SK-N-SH treated with all-trans-retinoic acid at 6 μM for 48 hours (cell line): ENCODE measurements at regions not wholly inside any gene's neighbourhood (a gene's known extent, or its start where the extent isn't known, plus 50 kb on each side); places are given as distances from the start of the nearest gene placed in this dataset.

ENCODE experiments used
- ATAC-seq: fragments of 200-7000 bp; cut with Tn5 transposase; 3 replicates; pipeline ENCODE4 v1.9.1; 2020; ENCODE audit warnings: mild to moderate bottlenecking, moderate library complexity
- BACH2 ChIP-seq: fragments of 250-450 bp; sonication (Bioruptor Pico); IDR thresholded peaks from 2 replicates; pipeline ENCODE4 v1.9.0; 2021; ENCODE audit warnings: mild to moderate bottlenecking, borderline replicate concordance
- ESRRG ChIP-seq: fragments of 250-450 bp; sonication (Bioruptor Pico); IDR thresholded peaks from 2 replicates; pipeline ENCODE4 v1.6.1; 2021; ENCODE audit warnings: mild to moderate bottlenecking
- GLIS3 ChIP-seq: fragments of 250-450 bp; sonication (Bioruptor Pico); IDR thresholded peaks from 2 replicates; pipeline ENCODE4 v1.5.0; 2020; ENCODE audit warnings: mild to moderate bottlenecking, moderate library complexity
- ISL1 ChIP-seq: fragments of 250-450 bp; sonication (Bioruptor Pico); IDR thresholded peaks from 2 replicates; pipeline ENCODE4 v2.1.2; 2022; ENCODE audit warnings: mild to moderate bottlenecking, moderate library complexity
- POU6F1 ChIP-seq: fragments of 250-450 bp; sonication (Bioruptor Pico); IDR thresholded peaks from 2 replicates; pipeline ENCODE4 v1.8.0; 2021; ENCODE audit warnings: low read depth, mild to moderate bottlenecking, moderate library complexity, borderline replicate concordance
- PPARA ChIP-seq: fragments of 250-450 bp; sonication (Bioruptor Pico); IDR thresholded peaks from 2 replicates; pipeline ENCODE4 v1.5.0; 2020; ENCODE audit warnings: mild to moderate bottlenecking, borderline replicate concordance
- RARB ChIP-seq: fragments of 250-450 bp; sonication (Bioruptor Pico); IDR thresholded peaks from 2 replicates; pipeline ENCODE4 v1.8.0; 2021; ENCODE audit warnings: mild to moderate bottlenecking, moderate library complexity
- SNAI2 ChIP-seq: fragments of 250-450 bp; sonication (Bioruptor Pico); IDR thresholded peaks from 2 replicates; pipeline ENCODE4 v1.5.0; 2020; ENCODE audit warnings: mild to moderate bottlenecking, moderate library complexity
- TCF4 ChIP-seq: fragments of 250-450 bp; sonication (Bioruptor Pico); IDR thresholded peaks from 2 replicates; pipeline ENCODE4 v1.8.0; 2021; ENCODE audit warnings: mild to moderate bottlenecking, moderate library complexity, borderline replicate concordance
- TOX ChIP-seq: fragments of 250-450 bp; sonication (Bioruptor Pico); IDR thresholded peaks from 2 replicates; pipeline ENCODE4 v1.8.0; 2021; ENCODE audit warnings: mild to moderate bottlenecking, moderate library complexity, borderline replicate concordance
- TSHZ2 ChIP-seq: fragments of 250-450 bp; sonication (Bioruptor Pico); IDR thresholded peaks from 2 replicates; pipeline ENCODE4 v1.5.0; 2020; ENCODE audit warnings: mild to moderate bottlenecking, moderate library complexity
- ZC3H10 ChIP-seq: fragments of 250-450 bp; sonication (Bioruptor Pico); IDR thresholded peaks from 2 replicates; pipeline ENCODE4 v1.5.1; 2021; ENCODE audit warnings: mild to moderate bottlenecking, moderate library complexity
- ZFP3 ChIP-seq: fragments of 250-450 bp; sonication (Bioruptor Pico); IDR thresholded peaks from 2 replicates; pipeline ENCODE4 v1.5.0; 2020; ENCODE audit warnings: mild to moderate bottlenecking, moderate library complexity
- ZFP30 ChIP-seq: fragments of 450-650 bp; formaldehyde crosslinking; IDR thresholded peaks from 2 replicates; pipeline ENCODE4 v1.5.0; 2022; ENCODE audit warnings: mild to moderate bottlenecking, moderate library complexity
- ZNF8 ChIP-seq: fragments of 450-650 bp; formaldehyde crosslinking; IDR thresholded peaks from 2 replicates; pipeline ENCODE4 v1.5.0; 2020; ENCODE audit warnings: mild to moderate bottlenecking, moderate library complexity
- TF ChIP-seq, protein P1 (sequence below): fragments of 250-450 bp; sonication (Bioruptor Pico); IDR thresholded peaks from 2 replicates; pipeline ENCODE4 v1.8.0; 2020; ENCODE audit warnings: mild to moderate bottlenecking, moderate library complexity, borderline replicate concordance
- TF ChIP-seq, protein P2 (sequence below): fragments of 250-450 bp; sonication (Bioruptor Pico); IDR thresholded peaks from 2 replicates; pipeline ENCODE4 v1.5.1; 2020; ENCODE audit warnings: low read depth, mild to moderate bottlenecking, moderate library complexity

- TF ChIP-seq ZFP3 (no peak), GLIS3 (no peak), ZNF8 (CRISPR knock-in tag) (no peak), TSHZ2 (CRISPR knock-in tag) (no peak), ISL1 (CRISPR knock-in tag) (no peak), SNAI2 (CRISPR knock-in tag) (no peak), ZC3H10 (CRISPR knock-in tag) (no peak), BACH2 (CRISPR knock-in tag) (no peak), ZFP30 (CRISPR knock-in tag) (no peak), POU6F1 (CRISPR knock-in tag) (no peak)
- TF ChIP-seq, protein P1, sequence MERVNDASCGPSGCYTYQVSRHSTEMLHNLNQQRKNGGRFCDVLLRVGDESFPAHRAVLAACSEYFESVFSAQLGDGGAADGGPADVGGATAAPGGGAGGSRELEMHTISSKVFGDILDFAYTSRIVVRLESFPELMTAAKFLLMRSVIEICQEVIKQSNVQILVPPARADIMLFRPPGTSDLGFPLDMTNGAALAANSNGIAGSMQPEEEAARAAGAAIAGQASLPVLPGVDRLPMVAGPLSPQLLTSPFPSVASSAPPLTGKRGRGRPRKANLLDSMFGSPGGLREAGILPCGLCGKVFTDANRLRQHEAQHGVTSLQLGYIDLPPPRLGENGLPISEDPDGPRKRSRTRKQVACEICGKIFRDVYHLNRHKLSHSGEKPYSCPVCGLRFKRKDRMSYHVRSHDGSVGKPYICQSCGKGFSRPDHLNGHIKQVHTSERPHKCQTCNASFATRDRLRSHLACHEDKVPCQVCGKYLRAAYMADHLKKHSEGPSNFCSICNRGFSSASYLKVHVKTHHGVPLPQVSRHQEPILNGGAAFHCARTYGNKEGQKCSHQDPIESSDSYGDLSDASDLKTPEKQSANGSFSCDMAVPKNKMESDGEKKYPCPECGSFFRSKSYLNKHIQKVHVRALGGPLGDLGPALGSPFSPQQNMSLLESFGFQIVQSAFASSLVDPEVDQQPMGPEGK (CRISPR knock-in tag), result no peak
- no peak for ATAC-seq
These were observed 186.0 kb upstream of the SHH start for GRCh38 chr7:155998328-155998691.

DNA sequence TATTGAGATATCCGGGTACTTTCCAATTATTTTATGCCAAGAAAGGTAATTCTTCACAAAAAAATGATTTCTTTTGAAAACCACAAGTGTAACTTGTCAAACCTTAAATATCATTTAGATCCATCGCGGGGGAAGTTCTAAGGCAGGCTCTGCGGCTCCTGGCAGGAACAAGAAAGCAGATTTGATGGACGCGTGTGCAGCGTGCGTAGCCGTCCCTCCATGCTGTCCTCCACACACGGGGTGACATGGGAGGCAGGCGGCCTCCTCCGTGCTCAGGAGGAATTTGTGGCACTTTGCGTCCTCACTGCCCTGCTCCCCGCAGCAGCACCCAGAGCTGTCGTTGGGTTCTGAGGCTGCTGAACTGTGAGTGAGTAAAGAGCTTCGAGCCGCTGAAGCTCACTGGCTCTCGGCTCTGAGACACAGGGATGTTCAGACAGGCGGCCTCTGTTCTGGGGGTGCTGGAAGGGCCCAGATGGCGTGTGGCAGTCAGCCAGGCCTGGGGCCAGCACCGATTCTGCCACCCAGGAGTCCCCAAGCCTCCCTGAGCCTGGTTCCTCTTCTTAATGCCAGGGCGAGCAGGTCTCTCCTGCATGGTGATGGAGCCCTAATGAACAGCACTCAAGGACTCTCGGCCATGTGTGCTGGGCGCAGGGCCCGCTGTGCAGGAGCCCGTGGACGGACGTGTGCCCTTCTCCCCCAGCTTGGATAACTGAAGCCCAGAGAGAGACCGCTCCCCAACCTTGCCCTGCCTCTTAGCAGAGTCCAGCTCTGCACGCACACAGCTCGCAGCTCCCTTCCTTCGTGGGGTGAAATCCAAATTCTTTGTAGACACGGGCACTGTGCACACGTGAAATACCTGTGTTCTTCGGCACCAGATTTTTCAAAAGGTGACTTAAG is 185.4 kb upstream of the SHH start:
- peak; percentile 35; the same call in 2 of the 3 replicates for ATAC-seq
- TF ChIP-seq TCF4 (CRISPR knock-in tag), result no peak
- TF ChIP-seq POU6F1 (CRISPR knock-in tag), result no peak
- TF ChIP-seq RARB (CRISPR knock-in tag), result no peak
- no peak for TF ChIP-seq BACH2 (CRISPR knock-in tag)
- TF ChIP-seq, protein P2, sequence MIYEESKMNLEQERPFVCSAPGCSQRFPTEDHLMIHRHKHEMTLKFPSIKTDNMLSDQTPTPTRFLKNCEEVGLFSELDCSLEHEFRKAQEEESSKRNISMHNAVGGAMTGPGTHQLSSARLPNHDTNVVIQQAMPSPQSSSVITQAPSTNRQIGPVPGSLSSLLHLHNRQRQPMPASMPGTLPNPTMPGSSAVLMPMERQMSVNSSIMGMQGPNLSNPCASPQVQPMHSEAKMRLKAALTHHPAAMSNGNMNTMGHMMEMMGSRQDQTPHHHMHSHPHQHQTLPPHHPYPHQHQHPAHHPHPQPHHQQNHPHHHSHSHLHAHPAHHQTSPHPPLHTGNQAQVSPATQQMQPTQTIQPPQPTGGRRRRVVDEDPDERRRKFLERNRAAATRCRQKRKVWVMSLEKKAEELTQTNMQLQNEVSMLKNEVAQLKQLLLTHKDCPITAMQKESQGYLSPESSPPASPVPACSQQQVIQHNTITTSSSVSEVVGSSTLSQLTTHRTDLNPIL, result no peak
- no peak for TF ChIP-seq ESRRG
- TF ChIP-seq TOX (CRISPR knock-in tag), result no peak
- no peak for TF ChIP-seq GLIS3
- TF ChIP-seq, all 23 proteins: peak for 0

- no peak for ATAC-seq
- no peak for TF ChIP-seq TOX (CRISPR knock-in tag)
- no peak for TF ChIP-seq ZC3H10 (CRISPR knock-in tag)
- no peak for TF ChIP-seq ESRRG
- no peak for TF ChIP-seq POU6F1 (CRISPR knock-in tag)
- no peak for TF ChIP-seq PPARA (CRISPR knock-in tag)
- TF ChIP-seq TSHZ2 (CRISPR knock-in tag), result no peak
- no peak for TF ChIP-seq GLIS3
- TF ChIP-seq ZFP3, result no peak
These were observed 184.5 kb upstream of the SHH start for GRCh38 chr7:155996718-155997280.
